H7 (cell line): ENCODE measurements at regions not wholly inside any gene's neighbourhood (a gene's known extent, or its start where the extent isn't known, plus 50 kb on each side); places are given as distances from the start of the nearest gene placed in this dataset.

Experiments
- DNase-seq: peaks from one replicate; pipeline ENCODE4 v3.0.0; 2012
- H3K27me3 ChIP-seq: 2 replicates; pipeline ENCODE4 v1.6.0; 2011; ENCODE audit warnings: mild to moderate bottlenecking, low read length; ENCODE audit not compliant: control insufficient read depth, insufficient read depth
- H3K36me3 ChIP-seq: replicated peaks from 2 replicates; pipeline ENCODE4 v1.5.1; 2011; ENCODE audit warnings: low read length; ENCODE audit not compliant: control insufficient read depth, insufficient read depth
- H3K4me3 ChIP-seq: 2 replicates; pipeline ENCODE4 v1.5.1; 2011; ENCODE audit warnings: low read depth, mild to moderate bottlenecking, control low read depth, low read length, moderate library complexity; ENCODE audit not compliant: insufficient read depth

DNA sequence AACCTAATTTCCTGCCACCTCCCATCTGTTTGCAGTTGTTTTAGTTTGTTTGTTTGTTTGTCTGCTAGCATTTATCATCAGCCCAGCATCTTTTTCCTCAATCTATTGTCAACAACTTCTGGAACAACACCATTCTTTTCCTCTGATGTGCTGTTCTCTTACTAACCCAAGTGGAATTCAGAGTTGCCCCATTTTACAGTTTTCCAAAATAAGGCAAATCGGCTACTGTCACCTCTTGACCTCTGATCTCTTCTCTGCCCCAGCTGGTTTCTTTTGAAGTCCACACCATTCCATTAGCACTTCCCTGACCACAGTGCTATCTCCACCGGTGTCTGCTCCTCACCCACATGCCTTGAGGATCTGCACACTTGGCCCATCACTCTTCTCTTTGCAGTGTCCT, 102.4 kb downstream of the EFNB2 start:
- Histone ChIP-seq H3K27me3 (no peaks in the 10 kb centered on the region), H3K36me3 (no peaks in the 10 kb centered on the region), H3K4me3 (no peak overlapping the region)
- no peak for DNase-seq

DNA sequence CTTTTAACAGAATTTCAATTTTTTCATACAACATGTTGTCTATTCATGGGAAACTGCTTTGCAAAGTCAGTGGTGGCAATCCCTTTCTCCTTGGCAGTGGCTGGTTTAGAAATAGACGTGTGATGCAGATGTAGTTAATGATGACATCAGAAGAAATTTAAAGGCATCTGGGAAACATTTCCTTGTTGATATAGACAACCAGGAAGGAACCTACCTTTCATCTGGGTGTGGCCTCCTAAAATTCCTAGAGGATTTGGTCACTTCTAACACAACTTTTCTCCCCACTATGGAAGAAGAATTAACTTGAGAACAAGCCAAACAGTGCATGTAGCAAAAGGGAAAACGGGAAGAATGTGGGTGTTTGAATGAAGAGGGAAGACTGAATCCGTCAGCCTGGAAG, 102.8 kb downstream of the EFNB2 start:
- DNase-seq, result no peak
- H3K36me3 ChIP-seq, result no peaks in the 10 kb centered on the region

DNA sequence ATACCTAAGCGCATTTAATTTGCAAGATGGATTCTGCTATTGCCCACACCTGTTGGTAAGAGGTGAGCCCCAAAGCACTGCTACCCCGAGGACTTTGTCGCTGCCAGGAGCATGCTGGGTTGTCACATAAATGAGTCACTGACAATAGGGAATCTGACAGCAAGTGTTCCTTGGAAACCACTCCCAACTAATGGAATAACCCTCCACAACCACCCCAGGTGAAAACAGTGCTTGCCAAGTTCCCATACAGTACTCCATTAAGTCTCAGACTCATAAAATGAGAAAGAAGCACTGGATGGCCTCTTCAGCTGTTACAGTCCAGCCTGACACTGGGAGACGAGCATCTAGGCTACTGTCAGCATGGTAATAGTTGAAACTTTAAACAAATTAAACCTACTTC, 108.6 kb downstream of the EFNB2 start:
- no peak for DNase-seq
- no peak overlapping the region for H3K4me3 ChIP-seq
- H3K27me3 ChIP-seq, result no peaks in the 10 kb centered on the region
- no peaks in the 10 kb centered on the region for H3K36me3 ChIP-seq

More for the DNA sequence above, 102.8 kb downstream of the EFNB2 start:
- Histone ChIP-seq H3K27me3 (no peaks in the 10 kb centered on the region), H3K4me3 (no peak overlapping the region)

DNA sequence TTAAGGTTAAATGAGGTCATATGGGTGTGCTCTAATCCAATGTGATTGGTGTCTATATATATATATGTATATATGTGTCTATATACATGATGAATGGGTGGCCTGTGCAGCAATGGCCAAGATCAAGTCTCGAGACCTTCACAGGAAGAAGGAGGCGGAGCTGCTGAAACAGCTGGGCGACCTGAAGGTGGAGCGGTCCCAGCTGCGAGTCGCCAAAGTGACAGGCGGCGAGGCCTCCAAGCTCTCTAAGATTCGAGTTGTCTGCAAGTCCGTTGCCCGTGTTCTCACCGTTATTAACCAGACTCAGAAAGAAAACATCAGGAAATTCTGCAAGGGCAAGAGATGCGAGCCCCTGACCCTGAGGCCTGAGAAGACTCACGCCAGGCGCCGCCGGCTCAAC, 109.8 kb downstream of the EFNB2 start:
- DNase-seq, result no peak
- no peaks in the 10 kb centered on the region for H3K27me3 ChIP-seq
- no peaks in the 10 kb centered on the region for H3K36me3 ChIP-seq
- no peak overlapping the region for H3K4me3 ChIP-seq

DNA sequence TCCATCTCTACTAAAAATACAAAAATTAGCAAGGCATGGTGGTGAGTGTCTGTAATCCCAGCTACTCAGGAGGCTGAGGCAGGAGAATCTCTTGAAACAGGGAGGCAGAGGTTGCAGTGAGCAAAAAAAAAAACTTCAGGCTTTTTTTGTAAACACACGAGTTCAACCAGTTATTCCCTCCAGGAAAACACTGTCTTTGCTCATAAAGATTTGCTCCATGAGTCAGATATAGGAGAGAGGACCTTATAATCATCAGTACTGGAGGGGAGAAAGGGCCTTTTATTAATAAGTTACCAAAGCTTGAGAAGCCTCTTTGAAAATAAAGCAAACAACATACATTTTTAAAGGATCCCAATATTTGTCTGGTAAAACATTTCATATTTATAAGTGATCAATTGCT, 110.7 kb downstream of the EFNB2 start:
- DNase-seq, result no peak
- Histone ChIP-seq H3K27me3 (no peaks in the 10 kb centered on the region), H3K36me3 (no peaks in the 10 kb centered on the region)

DNA sequence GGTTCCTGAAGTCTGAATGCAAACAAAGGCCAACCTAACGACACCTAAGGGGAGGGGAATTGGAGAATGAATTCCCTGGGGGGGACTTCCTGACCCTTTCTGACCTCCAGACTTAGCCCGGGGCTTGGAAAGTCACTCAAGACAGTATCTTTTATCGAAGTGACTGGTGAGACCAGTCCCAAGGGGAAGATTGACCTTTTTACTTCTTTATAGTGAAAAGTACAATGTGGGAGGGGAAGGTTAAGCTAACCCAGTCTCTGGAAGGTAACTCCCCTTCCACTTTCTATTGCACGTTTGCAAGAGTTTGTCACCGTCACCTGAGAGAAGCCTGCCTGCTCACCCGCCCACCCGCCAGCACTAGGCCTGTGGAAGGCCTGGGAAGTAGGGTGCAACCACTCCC, 111.9 kb downstream of the EFNB2 start:
- no peaks in the 10 kb centered on the region for H3K36me3 ChIP-seq
- no peaks in the 10 kb centered on the region for H3K27me3 ChIP-seq
- DNase-seq, result peak; percentile 35
- H3K4me3 ChIP-seq, result no peak overlapping the region

More for the DNA sequence above, 110.7 kb downstream of the EFNB2 start:
- H3K4me3 ChIP-seq, result no peak overlapping the region

DNA sequence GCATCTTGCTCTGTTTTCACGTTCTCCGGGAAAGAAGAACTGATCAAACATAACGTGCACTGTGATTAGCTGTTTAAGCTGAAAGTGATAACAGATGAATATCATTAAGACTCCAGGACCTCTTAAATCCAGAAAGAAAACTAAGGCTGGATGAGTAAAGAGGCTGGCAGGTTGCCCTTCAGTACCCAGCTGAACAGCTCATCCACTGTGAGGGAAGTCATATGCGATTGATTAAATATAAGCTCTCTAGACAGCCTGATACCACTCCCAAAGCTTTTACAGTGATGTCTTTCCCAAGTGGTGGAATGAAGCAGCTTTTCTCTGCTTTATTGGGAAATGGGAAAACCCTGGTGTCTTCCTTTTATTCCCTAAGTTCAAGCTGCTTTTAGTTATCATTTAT, 116.9 kb downstream of the EFNB2 start:
- H3K36me3 ChIP-seq, result no peaks in the 10 kb centered on the region
- DNase-seq, result no peak
- H3K27me3 ChIP-seq, result no peaks in the 10 kb centered on the region
- no peak overlapping the region for H3K4me3 ChIP-seq

DNA sequence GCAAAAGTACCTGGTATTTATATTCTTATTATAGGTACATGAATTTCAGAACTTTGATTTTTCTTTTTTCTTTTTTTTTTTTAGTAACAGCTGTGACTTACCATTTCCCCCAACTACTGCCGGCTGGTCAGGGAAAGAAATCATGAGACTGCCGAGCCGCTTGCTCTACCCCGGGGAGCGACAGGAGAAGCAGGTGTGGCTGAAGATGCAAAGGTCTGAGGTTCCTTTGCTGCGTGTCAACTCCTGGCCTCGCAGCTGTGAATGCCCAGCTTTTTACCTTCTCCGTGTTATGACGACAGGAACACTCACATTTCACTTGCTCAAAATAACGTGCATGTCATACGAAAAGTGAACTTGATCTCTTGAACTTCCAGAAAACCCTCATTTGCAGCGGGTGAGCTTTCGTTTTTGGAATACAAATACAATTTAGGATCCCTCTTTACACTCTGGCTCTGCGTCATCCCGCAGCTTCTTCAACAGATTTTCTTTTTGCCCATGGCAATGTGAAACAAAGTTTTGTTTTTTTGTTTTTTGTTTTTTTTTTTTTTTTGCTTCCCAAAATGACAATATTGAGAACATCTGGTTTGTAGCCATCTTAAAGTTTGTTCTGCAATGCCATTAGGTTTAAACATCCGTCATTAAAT, 117.9 kb downstream of the EFNB2 start:
- Histone ChIP-seq H3K4me3 (no peak overlapping the region), H3K27me3 (no peaks in the 10 kb centered on the region), H3K36me3 (no peaks in the 10 kb centered on the region)
- DNase-seq, result peak; percentile 33

DNA sequence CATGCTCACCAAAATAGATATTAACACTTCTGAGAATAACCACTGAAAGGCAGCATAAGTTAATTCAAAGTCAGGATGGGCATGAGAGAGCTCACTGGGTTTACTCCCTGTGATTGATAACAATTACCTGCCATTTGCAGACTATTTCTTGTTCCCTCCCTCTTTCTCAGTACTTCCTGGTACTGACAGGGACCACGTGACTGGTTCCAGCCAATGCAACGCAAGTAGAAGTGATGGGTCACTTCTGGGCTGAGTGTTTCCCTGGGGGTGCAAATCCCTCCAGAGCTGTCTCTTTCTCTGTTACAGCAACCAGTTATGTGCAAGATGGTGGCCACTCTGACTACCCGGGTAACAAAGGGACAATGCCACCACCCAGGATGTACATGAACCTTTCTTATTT, 118.8 kb downstream of the EFNB2 start:
- Histone ChIP-seq H3K4me3 (no peak overlapping the region), H3K27me3 (no peaks in the 10 kb centered on the region), H3K36me3 (no peaks in the 10 kb centered on the region)
- DNase-seq, result no peak

DNA sequence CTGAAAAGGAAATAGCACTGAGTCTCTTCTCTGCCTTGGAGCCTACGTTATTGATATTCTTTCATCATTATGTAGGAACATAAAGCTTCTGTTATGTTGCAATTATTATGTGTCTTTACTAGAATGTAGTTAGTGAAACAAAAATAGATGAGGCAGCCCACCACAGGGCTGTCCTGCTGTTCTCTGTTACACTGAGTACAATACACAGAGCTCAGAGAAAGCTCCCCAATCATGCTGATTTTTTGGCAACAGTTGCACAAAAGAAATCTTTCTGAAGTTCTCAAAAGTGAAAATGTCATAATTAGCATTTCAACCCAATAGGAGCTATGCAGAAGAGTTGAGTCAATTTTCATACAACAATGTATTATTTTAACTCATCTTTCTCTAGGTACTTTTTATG, 119.5 kb downstream of the EFNB2 start:
- Histone ChIP-seq H3K27me3 (no peaks in the 10 kb centered on the region), H3K4me3 (no peak overlapping the region), H3K36me3 (no peaks in the 10 kb centered on the region)
- DNase-seq, result no peak

DNA sequence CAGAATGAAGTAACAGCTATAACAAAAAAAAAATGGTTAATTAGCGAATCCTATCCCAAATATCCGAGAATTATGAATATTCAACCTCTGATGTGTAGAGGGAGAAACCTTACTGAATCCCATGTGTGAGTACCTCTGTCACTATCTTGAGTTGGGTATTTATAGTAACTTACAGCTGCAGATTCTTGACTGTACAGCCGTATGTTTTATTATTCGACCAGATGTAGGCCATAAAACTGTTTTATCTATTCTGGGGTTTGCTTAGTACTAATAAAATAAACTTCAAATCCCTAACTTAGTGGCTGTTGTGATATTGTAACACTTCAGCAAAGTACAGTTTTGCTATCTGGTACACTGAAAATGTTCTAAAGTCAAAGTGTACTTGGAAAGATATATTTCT, 120.0 kb downstream of the EFNB2 start:
- Histone ChIP-seq H3K36me3 (no peaks in the 10 kb centered on the region), H3K27me3 (no peaks in the 10 kb centered on the region), H3K4me3 (no peak overlapping the region)
- no peak for DNase-seq

DNA sequence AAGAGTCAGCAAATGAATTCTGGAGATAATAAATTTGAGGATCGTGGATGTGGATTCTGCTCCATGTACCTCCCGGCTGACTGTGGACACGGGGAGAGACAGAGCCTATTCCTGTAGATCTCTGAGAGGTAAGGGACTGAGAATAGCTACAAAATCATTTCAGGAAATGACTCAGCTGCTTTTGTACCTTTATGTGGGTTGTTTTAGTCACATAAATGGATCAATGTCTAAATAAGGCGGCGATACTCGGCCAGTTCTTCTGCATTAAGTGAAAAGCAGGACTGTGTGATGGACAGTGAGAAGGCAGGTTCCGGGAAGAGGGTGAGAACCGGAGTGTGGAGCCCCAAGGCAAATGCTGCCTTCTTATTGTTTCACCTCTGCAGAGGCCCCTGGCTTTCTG, 128.1 kb downstream of the EFNB2 start:
- Histone ChIP-seq H3K36me3 (no peaks in the 10 kb centered on the region), H3K27me3 (no peaks in the 10 kb centered on the region; the same call in 1 of the 2 replicates), H3K4me3 (no peak overlapping the region)
- DNase-seq, result no peak

DNA sequence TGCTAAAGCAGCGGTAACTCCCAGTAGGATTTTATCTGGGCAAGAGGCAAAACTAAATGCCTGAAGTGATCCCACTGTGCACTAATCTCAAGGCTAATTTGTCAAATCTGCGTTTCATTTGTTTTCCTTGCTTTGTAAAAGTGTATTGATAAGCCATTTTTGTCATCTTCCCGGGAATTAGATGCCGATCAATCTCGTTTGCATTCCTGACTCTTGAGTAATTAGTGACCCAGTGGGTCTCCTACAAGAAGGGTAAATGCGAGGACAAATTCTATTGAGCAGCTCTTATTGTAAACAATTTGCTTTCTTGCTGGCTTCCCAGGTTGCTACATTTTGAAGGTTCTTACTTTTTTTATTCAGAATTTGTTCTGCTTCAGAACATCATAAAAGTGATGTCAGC, 129.7 kb downstream of the EFNB2 start:
- no peak for DNase-seq

DNA sequence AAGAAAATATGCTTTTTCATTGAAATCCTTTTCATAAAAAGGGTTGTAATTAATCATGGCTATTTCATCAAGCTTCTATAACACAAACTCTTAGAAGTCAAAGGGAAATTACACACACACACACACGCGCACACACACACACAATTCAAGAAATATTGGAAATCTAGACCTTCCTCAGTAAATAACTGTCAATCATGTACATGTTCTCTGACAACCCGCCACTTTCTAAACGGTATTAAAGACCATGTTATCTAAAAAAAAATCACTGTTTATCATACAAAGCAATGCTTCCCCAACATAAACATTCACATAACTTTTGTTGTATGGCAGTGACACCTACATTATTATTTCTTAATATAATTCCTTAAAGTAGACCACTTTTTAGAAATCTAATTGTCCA, 132.2 kb downstream of the EFNB2 start:
- H3K27me3 ChIP-seq, result no peaks in the 10 kb centered on the region; the same call in 1 of the 2 replicates
- no peaks in the 10 kb centered on the region for H3K36me3 ChIP-seq
- no peak overlapping the region for H3K4me3 ChIP-seq
- DNase-seq, result no peak

More for the DNA sequence above, 129.7 kb downstream of the EFNB2 start:
- Histone ChIP-seq H3K4me3 (no peak overlapping the region), H3K27me3 (no peaks in the 10 kb centered on the region; the same call in 1 of the 2 replicates), H3K36me3 (no peaks in the 10 kb centered on the region)

DNA sequence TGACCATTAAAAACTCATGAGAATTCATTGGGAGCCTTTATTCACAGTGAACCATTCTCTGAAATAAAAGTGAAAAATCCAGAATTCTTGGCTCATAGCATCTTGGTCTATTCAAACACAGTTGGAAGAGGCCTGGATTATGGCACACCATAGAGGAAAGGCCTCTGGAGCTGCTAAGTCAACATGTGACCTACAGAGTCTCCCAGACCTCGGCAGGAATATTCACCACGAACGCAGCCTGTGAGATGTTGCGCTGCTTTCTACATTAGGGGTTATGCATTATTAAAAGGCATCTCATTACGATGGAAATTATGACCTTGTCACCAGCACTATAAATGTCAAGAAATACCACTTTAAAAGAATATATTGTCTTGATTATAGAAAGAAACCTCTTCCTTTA, 132.6 kb downstream of the EFNB2 start:
- Histone ChIP-seq H3K27me3 (no peaks in the 10 kb centered on the region; the same call in 1 of the 2 replicates), H3K36me3 (no peaks in the 10 kb centered on the region), H3K4me3 (no peak overlapping the region)
- DNase-seq, result no peak

DNA sequence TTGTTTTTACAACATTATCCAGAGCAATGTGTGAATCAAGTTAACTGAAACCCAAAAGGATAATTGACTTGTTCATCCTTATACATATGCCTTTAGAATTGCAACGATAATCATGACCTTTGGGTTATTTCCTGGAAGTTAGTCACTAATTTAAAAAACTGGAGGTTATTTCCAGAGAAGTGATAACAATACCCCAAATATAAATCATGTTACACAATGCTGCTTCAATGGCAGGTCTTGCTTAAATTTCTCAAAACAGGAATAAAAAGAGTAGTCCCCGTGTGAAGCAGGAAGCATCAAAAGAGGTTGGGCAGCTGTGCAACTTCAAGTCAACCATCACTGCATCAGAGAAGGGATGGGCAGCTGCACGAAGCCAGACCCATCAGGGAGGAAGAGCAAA, 134.4 kb downstream of the EFNB2 start:
- Histone ChIP-seq H3K27me3 (no peaks in the 10 kb centered on the region; the same call in 1 of the 2 replicates), H3K36me3 (no peaks in the 10 kb centered on the region), H3K4me3 (no peak overlapping the region)
- DNase-seq, result no peak
